ENCODE measurements at regions not wholly inside any gene's neighbourhood (a gene's known extent, or its start where the extent isn't known, plus 50 kb on each side); places are given as distances from the start of the nearest gene placed in this dataset.

DNA sequence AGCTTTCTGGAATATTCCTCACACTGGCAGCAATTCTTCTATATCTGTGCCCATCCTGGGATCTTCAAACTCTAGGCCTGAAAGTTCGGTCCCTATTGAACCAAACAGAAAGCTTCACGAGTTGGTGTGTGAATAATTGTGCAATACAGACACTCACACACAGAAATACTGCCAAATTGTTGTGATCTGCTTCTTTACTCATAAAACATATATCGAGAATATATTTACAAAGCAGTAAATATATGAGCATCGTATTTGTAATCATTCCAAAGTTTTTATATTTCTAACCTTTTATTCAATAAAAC lies 56.6 kb upstream of the BEX4 start:
- Histone ChIP-seq H4K8ac (ENCODE audit: extremely low read depth, insufficient read depth, low read length) (no peak overlapping the region), H2BK5ac (ENCODE audit: low read depth, low read length) (no peak overlapping the region), H4K91ac (replicated peaks; ENCODE audit: insufficient read length, low read length) (no peak overlapping the region), H3K27ac (ENCODE audit: low read depth, low read length) (no peak overlapping the region), H2BK12ac (ENCODE audit: low read depth, low read length) (no peak overlapping the region), H3K4me3 (ENCODE audit: extremely low read depth in 1 of 4, insufficient read depth in 2 of 4, low read depth in 3 of 4, low read length in 4 of 4) (no peak overlapping the region), H3K79me2 (ENCODE audit: control insufficient read depth in 1 of 2, insufficient read depth in 2 of 2, low read length in 2 of 2) (no peaks in the 10 kb centered on the region), H3K14ac (ENCODE audit: insufficient read length) (no peak overlapping the region), H3K27me3 (replicated peaks in 1 of 4; ENCODE audit: control insufficient read depth in 3 of 4, extremely low read depth in 1 of 4, insufficient read depth in 3 of 4, low read length in 3 of 4) (no peaks in the 10 kb centered on the region), H3K9ac (replicated peaks in 1 of 4; ENCODE audit: extremely low read depth in 1 of 4, low read depth in 3 of 4, low read length in 3 of 4) (no peak overlapping the region), H2BK15ac (ENCODE audit: low read length) (no peak overlapping the region), H3K18ac (ENCODE audit: extremely low read depth, low read length) (no peak overlapping the region), H3K56ac (replicated peaks; ENCODE audit: insufficient read length, low read depth, low read length) (no peak overlapping the region), H3K23ac (ENCODE audit: insufficient read length) (no peak overlapping the region), H2AFZ (ENCODE audit: low read length) (no peak overlapping the region), H2AK5ac (ENCODE audit: low read depth, low read length) (no peak overlapping the region), H3K9me3 (ENCODE audit: insufficient read depth in 2 of 2, low read depth in 1 of 2, low read length in 1 of 2) (no peaks in the 10 kb centered on the region), H3K36me3 (ENCODE audit: control insufficient read depth in 2 of 4, insufficient read depth in 4 of 4, low read length in 3 of 4) (no peaks in the 10 kb centered on the region), H3K23me2 (ENCODE audit: low read depth, low read length) (no peaks in the 10 kb centered on the region), H4K5ac (ENCODE audit: insufficient read length, low read depth, low read length) (no peak overlapping the region), H3K4me1 (replicated peaks in 1 of 4; ENCODE audit: control insufficient read depth in 3 of 4, insufficient read depth in 4 of 4, low read length in 3 of 4) (no peaks in the 10 kb centered on the region), H2BK20ac (ENCODE audit: low read length) (no peak overlapping the region), H2BK120ac (replicated peaks; ENCODE audit: low read depth, low read length) (no peak overlapping the region), H3K79me1 (ENCODE audit: low read depth, low read length) (no peaks in the 10 kb centered on the region), H3K4ac (replicated peaks; ENCODE audit: insufficient read length, low read depth, low read length) (no peak overlapping the region), H3K4me2 (ENCODE audit: insufficient read depth in 1 of 2, low read depth in 2 of 2, low read length in 2 of 2) (no peak overlapping the region), H4K20me1 (replicated peaks in 1 of 2; ENCODE audit: control insufficient read depth in 1 of 2, insufficient read depth in 2 of 2, low read length in 2 of 2) (no peaks in the 10 kb centered on the region)
- FAIRE-seq (no peak), DNase-seq (ENCODE audit: low read depth in 1 of 2, low spot score in 2 of 2) (no peak)
- POLR2A ChIA-PET (ENCODE audit: partially characterized antibody): no interaction called here
- 52% methylated on average over 4 of the region's 4 CpGs; no CpG with 5 or more reads in 1 of the 2 experiments for WGBS, 2 experiments (ENCODE audit: extremely low coverage in 1 of 2, insufficient coverage in 1 of 2, insufficient read length in 1 of 2, insufficient replicate concordance in 2 of 2, low coverage in 1 of 2, low lambda C conversion rate in 2 of 2, missing lambda C conversion rate in 1 of 2)
- CTCF ChIA-PET (ENCODE audit: partially characterized antibody): interaction anchor here (0.6 to 1.1 kb wide), 7 partner anchors 9 to 203 kb away, joined by 3 to 4 read pairs (median 3); no protein-coding TSS in a partner anchor
- TF ChIP-seq EP300 (IDR thresholded peaks at IDR 0.05; ENCODE audit: borderline replicate concordance in 1 of 2, low read depth in 2 of 2, low read length in 2 of 2) (no peak), POLR2AphosphoS5 (IDR thresholded peaks at IDR 0.05; ENCODE audit: low read depth, low read length) (no peak), GABPA (IDR thresholded peaks at IDR 0.05; ENCODE audit: borderline replicate concordance, insufficient read depth, low read length) (no peak), SUZ12 (IDR thresholded peaks at IDR 0.05; ENCODE audit: low read length) (no peak), MAFK (IDR thresholded peaks at IDR 0.05; ENCODE audit: low read depth, low read length) (no peak), TAF7 (optimal IDR thresholded peaks at IDR 0.05; ENCODE audit: borderline replicate concordance, low read depth, low read length) (no peak), CHD1 (IDR thresholded peaks at IDR 0.05; ENCODE audit: low read depth, low read length) (no peak)
- TF ChIP-seq, protein P1, sequence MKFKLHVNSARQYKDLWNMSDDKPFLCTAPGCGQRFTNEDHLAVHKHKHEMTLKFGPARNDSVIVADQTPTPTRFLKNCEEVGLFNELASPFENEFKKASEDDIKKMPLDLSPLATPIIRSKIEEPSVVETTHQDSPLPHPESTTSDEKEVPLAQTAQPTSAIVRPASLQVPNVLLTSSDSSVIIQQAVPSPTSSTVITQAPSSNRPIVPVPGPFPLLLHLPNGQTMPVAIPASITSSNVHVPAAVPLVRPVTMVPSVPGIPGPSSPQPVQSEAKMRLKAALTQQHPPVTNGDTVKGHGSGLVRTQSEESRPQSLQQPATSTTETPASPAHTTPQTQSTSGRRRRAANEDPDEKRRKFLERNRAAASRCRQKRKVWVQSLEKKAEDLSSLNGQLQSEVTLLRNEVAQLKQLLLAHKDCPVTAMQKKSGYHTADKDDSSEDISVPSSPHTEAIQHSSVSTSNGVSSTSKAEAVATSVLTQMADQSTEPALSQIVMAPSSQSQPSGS (IDR thresholded peaks at IDR 0.05; ENCODE audit: low read length): no peak
- TF ChIP-seq, protein P2, sequence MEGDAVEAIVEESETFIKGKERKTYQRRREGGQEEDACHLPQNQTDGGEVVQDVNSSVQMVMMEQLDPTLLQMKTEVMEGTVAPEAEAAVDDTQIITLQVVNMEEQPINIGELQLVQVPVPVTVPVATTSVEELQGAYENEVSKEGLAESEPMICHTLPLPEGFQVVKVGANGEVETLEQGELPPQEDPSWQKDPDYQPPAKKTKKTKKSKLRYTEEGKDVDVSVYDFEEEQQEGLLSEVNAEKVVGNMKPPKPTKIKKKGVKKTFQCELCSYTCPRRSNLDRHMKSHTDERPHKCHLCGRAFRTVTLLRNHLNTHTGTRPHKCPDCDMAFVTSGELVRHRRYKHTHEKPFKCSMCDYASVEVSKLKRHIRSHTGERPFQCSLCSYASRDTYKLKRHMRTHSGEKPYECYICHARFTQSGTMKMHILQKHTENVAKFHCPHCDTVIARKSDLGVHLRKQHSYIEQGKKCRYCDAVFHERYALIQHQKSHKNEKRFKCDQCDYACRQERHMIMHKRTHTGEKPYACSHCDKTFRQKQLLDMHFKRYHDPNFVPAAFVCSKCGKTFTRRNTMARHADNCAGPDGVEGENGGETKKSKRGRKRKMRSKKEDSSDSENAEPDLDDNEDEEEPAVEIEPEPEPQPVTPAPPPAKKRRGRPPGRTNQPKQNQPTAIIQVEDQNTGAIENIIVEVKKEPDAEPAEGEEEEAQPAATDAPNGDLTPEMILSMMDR (IDR thresholded peaks at IDR 0.05; ENCODE audit: control extremely low read depth in 1 of 3, insufficient read depth in 1 of 3, low read depth in 1 of 3, low read length in 3 of 3): no peak
